ENCODE measurements at regions not wholly inside any gene's neighbourhood (a gene's known extent, or its start where the extent isn't known, plus 50 kb on each side); places are given as distances from the start of the nearest gene placed in this dataset.
"Not testable (repeated sequence)": the region's sequence is repeated elsewhere in the genome, so short reads cannot be mapped to it uniquely, and the experiment has no call there.

- DNase-seq: no peak
Measured at GRCh38 chr13:71213252-71213821, 653.7 kb downstream of the DACH1 start.

GRCh38 chr13:71210861-71211260, 656.1 kb downstream of the DACH1 start:
- no peak for DNase-seq

- no peak for DNase-seq
Measured at GRCh38 chr13:71209217-71209616, 657.8 kb downstream of the DACH1 start.

- not testable (repeated sequence) for DNase-seq
Measured at GRCh38 chr13:71184583-71184982, 682.4 kb downstream of the DACH1 start.

- not testable (repeated sequence) for DNase-seq
Measured at GRCh38 chr13:71183352-71183751, 683.7 kb downstream of the DACH1 start.

- no peak for DNase-seq
Measured at GRCh38 chr13:71171740-71172139, 695.3 kb downstream of the DACH1 start.

- DNase-seq: no peak
Measured at GRCh38 chr13:71169180-71169579, 697.8 kb downstream of the DACH1 start.

- DNase-seq: no peak
Measured at GRCh38 chr13:71156550-71156949, 710.5 kb downstream of the DACH1 start.

- DNase-seq: no peak
Measured at GRCh38 chr13:71149498-71150363, 717.3 kb downstream of the DACH1 start.

GRCh38 chr13:71149046-71149445, 718.0 kb downstream of the DACH1 start:
- DNase-seq: no peak

- DNase-seq: no peak
Measured at GRCh38 chr13:71148396-71148795, 718.6 kb downstream of the DACH1 start.

GRCh38 chr13:71144883-71145282, 722.1 kb downstream of the DACH1 start:
- DNase-seq: no peak

- no peak for DNase-seq
Measured at GRCh38 chr13:71137101-71137500, 729.9 kb downstream of the DACH1 start.

- no peak for DNase-seq
Measured at GRCh38 chr13:71124230-71124629, 742.8 kb downstream of the DACH1 start.

GRCh38 chr13:71118779-71119364, 748.1 kb downstream of the DACH1 start:
- no peak for DNase-seq

GRCh38 chr13:71117920-71118319, 749.1 kb downstream of the DACH1 start:
- no peak for DNase-seq

GRCh38 chr13:71115301-71115700, 751.7 kb downstream of the DACH1 start:
- DNase-seq: no peak

- no peak for DNase-seq
Measured at GRCh38 chr13:71096421-71096820, 770.6 kb downstream of the DACH1 start.

GRCh38 chr13:71090990-71091389, 776.0 kb downstream of the DACH1 start:
- DNase-seq: no peak

GRCh38 chr13:71089056-71089455, 777.9 kb downstream of the DACH1 start:
- no peak for DNase-seq

- DNase-seq: no peak
Measured at GRCh38 chr13:71087432-71087831, 779.6 kb downstream of the DACH1 start.

GRCh38 chr13:71087006-71087405, 780.0 kb downstream of the DACH1 start:
- no peak for DNase-seq

GRCh38 chr13:71082631-71083030, 784.4 kb downstream of the DACH1 start:
- no peak for DNase-seq

- no peak for DNase-seq
Measured at GRCh38 chr13:71079638-71080037, 787.4 kb downstream of the DACH1 start.

Measured in T-helper 9 cell (primary cell).